Breast epithelium (tissue), 3 donors: ENCODE measurements at regions not wholly inside any gene's neighbourhood (a gene's known extent, or its start where the extent isn't known, plus 50 kb on each side); places are given as distances from the start of the nearest gene placed in this dataset.

ENCODE experiments used
- POLR2A ChIP-seq: fragments of 450-650 bp; IDR thresholded peaks from one replicate; pipeline ENCODE4 v1.6.1; 2016; ENCODE audit warnings: antibody characterized with exemption, mild to moderate bottlenecking, moderate library complexity
- POLR2AphosphoS5 ChIP-seq, 3 donors: sonication (generic); formaldehyde crosslinking; IDR thresholded peaks; one replicate each; pipeline ENCODE4 v1.6.1; 2017; ENCODE audit warnings: antibody characterized with exemption in 3 of 3
- TF ChIP-seq, protein P1 (sequence below), 3 donors: fragments of 450-650 bp; IDR thresholded peaks; one replicate each; pipeline ENCODE4 v1.5.1; 2016 to 2017; ENCODE audit warnings: antibody characterized with exemption in 3 of 3, mild to moderate bottlenecking in 3 of 3, moderate library complexity in 3 of 3

DNA sequence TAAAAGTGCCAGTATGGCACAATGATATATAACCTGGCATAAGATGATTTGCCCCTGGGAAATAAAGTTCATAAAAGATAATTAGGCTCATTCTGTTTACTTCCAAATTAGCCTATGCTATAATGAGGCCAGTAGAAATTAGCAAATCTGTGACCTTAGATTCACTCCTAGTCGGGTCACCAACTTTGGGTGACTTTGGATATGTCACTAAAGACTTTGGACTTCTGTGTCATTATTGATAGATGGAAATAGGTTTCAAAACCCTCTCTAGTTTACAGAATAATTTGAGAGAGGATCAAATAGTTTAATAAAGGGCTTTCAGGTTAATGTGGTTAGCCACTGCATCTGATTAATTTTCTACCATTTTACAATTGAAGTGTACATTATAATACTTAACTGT lies 1869.3 kb upstream of the FLRT2 start:
- TF ChIP-seq, protein P1, sequence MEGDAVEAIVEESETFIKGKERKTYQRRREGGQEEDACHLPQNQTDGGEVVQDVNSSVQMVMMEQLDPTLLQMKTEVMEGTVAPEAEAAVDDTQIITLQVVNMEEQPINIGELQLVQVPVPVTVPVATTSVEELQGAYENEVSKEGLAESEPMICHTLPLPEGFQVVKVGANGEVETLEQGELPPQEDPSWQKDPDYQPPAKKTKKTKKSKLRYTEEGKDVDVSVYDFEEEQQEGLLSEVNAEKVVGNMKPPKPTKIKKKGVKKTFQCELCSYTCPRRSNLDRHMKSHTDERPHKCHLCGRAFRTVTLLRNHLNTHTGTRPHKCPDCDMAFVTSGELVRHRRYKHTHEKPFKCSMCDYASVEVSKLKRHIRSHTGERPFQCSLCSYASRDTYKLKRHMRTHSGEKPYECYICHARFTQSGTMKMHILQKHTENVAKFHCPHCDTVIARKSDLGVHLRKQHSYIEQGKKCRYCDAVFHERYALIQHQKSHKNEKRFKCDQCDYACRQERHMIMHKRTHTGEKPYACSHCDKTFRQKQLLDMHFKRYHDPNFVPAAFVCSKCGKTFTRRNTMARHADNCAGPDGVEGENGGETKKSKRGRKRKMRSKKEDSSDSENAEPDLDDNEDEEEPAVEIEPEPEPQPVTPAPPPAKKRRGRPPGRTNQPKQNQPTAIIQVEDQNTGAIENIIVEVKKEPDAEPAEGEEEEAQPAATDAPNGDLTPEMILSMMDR (IDR thresholded peaks at IDR 0.05): no peak
- TF ChIP-seq POLR2A (no peak), POLR2AphosphoS5 (IDR thresholded peaks at IDR 0.05) (no peak)
